ENCODE measurements at regions not wholly inside any gene's neighbourhood (a gene's known extent, or its start where the extent isn't known, plus 50 kb on each side); places are given as distances from the start of the nearest gene placed in this dataset.

GRCh38 chr12:90745211-90745610 is 209.8 kb downstream of the CCER1 start:
- no peak for TF ChIP-seq CTCF (IDR thresholded peaks at IDR 0.05; ENCODE audit: insufficient read depth, low read length)
- no peak overlapping the region for H3K4me3 ChIP-seq (ENCODE audit: low read depth, low read length)
- no peak for DNase-seq (ENCODE audit: low read depth)

DNA sequence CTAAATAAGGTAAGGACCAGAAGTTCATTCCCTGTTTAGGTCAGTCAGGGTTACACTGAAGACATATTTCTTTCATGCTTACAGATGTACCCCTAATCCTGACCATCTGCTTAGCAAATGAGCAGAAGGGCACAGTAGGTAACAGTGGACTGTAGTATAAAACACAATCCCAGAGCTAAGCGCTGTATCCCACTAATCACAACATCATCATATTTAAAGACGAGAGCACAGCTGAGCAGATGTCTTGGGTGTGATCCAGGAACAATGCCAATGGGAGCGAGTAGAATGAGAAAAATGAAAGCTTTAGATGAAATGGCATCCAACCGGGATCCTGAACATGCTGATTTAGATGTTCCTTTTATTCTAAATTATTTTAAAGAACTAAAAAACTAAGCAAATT is 213.4 kb downstream of the CCER1 start:
- no peak for DNase-seq (ENCODE audit: low read depth)
- TF ChIP-seq CTCF (IDR thresholded peaks at IDR 0.05; ENCODE audit: insufficient read depth, low read length) = no peak
- no peak overlapping the region for H3K4me3 ChIP-seq (ENCODE audit: low read depth, low read length)

DNA sequence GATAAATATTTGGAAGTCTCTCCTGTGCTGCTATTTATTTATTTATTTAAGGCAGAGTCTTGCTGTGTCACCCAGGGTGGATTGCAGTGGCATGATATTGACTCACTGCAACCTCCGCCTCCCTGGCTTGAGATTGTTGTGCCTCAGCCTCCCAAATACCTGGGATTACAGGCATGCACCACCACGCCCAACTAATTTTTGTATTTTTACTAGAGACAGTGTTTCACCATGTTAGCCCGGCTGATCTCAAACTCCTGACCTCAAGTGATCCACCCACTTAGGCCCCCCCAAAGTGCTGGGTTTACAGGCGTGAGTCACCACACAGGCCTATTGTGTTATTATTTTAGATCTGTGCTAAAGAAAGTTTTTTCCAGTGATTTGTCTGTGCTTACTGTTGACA is 225.2 kb downstream of the CCER1 start:
- no peak for TF ChIP-seq CTCF (IDR thresholded peaks at IDR 0.05; ENCODE audit: insufficient read depth, low read length)

GRCh38 chr12:90712671-90713070 is 242.3 kb downstream of the CCER1 start:
- TF ChIP-seq CTCF (IDR thresholded peaks at IDR 0.05; ENCODE audit: insufficient read depth, low read length) = no peak
- H3K4me3 ChIP-seq (ENCODE audit: low read depth, low read length) = no peak overlapping the region
- DNase-seq (ENCODE audit: low read depth) = no peak

More for the DNA sequence above, 225.2 kb downstream of the CCER1 start:
- no peak overlapping the region for H3K4me3 ChIP-seq (ENCODE audit: low read depth, low read length)
- DNase-seq (ENCODE audit: low read depth) = peak; percentile 58

DNA sequence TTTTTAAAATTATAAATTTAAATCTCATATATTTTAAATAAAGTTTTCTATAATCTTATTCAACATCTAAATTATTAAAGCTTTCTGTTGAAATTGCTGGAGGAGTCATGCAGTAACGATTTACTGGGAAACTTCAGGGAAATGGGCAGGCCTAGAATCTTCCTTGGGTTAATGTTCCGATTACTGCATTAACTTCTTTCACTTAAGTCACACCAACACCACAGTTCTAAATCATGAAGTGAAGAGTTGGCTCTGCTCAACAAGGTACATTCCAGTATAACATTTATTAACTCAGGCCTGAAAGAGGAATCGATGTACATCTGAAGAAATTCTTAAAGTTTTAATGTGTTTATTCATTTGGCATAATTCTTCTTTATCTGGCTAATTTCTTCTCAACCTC is 244.3 kb downstream of the CCER1 start:
- no peak for DNase-seq (ENCODE audit: low read depth)
- no peak for TF ChIP-seq CTCF (IDR thresholded peaks at IDR 0.05; ENCODE audit: insufficient read depth, low read length)
- H3K4me3 ChIP-seq (ENCODE audit: low read depth, low read length) = no peak overlapping the region

GRCh38 chr12:90706036-90706435 is 248.9 kb downstream of the CCER1 start:
- no peak for DNase-seq (ENCODE audit: low read depth)
- no peak overlapping the region for H3K4me3 ChIP-seq (ENCODE audit: low read depth, low read length)
- TF ChIP-seq CTCF (IDR thresholded peaks at IDR 0.05; ENCODE audit: insufficient read depth, low read length) = no peak

DNA sequence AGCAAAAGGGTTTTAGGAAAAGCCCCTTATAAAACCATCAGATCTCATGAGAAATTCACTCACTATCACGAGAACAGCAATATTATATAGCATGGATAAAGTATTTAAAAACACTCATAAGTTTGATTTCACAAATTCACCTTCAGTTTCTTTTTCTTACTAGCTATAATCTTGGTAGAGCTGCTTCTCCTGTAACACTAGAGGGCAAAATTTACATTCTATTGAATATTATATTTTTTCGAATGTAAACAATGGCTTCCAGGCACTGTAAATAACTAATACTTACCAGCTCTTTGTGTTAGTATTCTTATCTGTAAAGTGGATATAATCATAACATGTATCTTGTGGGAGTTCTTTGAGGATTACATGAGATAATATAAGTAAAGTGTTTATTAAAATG is 259.6 kb downstream of the CCER1 start:
- TF ChIP-seq CTCF (IDR thresholded peaks at IDR 0.05; ENCODE audit: insufficient read depth, low read length) = peak; percentile 56
- DNase-seq (ENCODE audit: low read depth) = peak; percentile 47
- H3K4me3 ChIP-seq (ENCODE audit: low read depth, low read length) = no peak overlapping the region
